H1 (cell line): ENCODE measurements at regions not wholly inside any gene's neighbourhood (a gene's known extent, or its start where the extent isn't known, plus 50 kb on each side); places are given as distances from the start of the nearest gene placed in this dataset.

Source experiments
- CTCF ChIP-seq, 3 experiments: IDR thresholded peaks; 1 replicate in 2 of 3; 2 replicates in 1 of 3; pipeline versions ENCODE4 v1.5.1 to v1.6.1; 2011; ENCODE audit warnings: low read length in 3 of 3, mild to moderate bottlenecking in 3 of 3, inconsistent platforms in 2 of 3, low read depth in 1 of 3, moderate library complexity in 1 of 3; ENCODE audit not compliant: insufficient read depth in 1 of 3; ENCODE audit errors: control extremely low read depth in 1 of 3
- KDM1A ChIP-seq: fragments of 200-600, 300-600 bp; sonication (generic); IDR thresholded peaks from 2 replicates; pipeline ENCODE4 v1.7.1; 2016; ENCODE audit warnings: mild to moderate bottlenecking, low read length, borderline replicate concordance

GRCh38 chr14:56044196-56044595, 74.0 kb upstream of the PELI2 start:
- TF ChIP-seq CTCF (IDR thresholded peaks at IDR 0.05; ENCODE audit: control extremely low read depth in 1 of 3, insufficient read depth in 1 of 3, low read depth in 1 of 3, low read length in 3 of 3) (no peak), KDM1A (no peak)
